HG03432 (cell line): ENCODE measurements at regions not wholly inside any gene's neighbourhood (a gene's known extent, or its start where the extent isn't known, plus 50 kb on each side); places are given as distances from the start of the nearest gene placed in this dataset.
"Not testable (repeated sequence)": the region's sequence is repeated elsewhere in the genome, so short reads cannot be mapped to it uniquely, and the experiment has no call there.

Experiments used
- ATAC-seq: cut with Tn5 transposase; IDR thresholded peaks from one replicate; pipeline ENCODE4 v1.9.1; 2021; ENCODE audit warnings: mild to moderate bottlenecking, moderate library complexity; ENCODE audit not compliant: unreplicated experiment

DNA sequence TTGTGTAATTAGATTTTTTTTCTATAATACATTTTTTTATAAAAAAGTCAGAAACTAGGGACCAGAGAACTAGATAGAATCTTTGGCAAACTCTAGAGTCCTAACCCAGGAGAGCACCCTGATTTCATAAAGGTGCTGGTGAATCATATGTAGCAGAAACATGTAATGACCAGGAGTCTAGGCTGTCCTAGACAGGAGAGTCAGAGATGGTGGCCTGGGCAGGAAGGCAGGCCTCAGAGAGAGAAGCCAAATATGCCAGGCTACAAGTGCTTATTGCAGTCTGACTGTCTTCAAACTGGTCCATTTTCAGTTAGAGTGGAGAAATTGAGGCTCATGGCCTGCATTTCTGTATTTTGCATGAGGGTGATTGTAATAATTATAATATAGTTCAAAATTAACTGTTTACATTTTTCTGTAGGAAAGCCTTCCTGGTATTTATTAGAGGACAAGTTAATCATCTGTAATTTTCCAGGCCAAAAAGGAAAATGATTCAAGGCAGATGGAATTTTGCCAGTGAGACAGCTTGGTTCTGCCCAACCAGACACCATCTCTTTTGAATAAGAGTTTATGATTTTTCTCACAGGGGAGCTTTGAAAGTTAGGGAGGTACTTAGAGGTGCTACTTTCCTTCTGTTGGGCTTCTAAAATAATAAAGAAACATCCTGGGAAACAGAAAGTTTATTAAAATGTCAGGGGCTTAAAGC lies 129.8 kb downstream of the S1PR1 start:
- ATAC-seq = no peak

DNA sequence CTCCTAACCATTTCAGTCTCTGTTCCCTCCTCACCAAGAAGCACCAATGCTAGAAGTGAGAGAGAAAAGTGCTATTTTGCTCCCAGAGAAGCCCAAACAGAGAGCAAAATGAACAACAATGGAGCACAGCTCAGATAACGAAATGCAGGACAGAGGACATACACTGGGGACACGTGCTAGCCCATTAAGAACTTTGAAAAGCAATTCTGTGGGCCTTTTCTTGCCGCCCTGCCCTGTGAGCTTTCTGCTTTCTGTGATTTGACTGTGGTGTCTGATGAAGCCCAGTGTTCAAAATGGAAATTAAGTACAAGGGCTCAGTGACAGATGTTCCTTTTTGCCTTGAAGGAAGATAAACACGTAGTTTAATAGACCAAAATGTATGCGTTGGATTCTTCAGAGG lies 130.8 kb downstream of the S1PR1 start:
- ATAC-seq = no peak

- no peak for ATAC-seq
Observed at GRCh38 chr1:101370488-101370887, 133.7 kb downstream of the S1PR1 start.

GRCh38 chr1:101371259-101371658 lies 134.4 kb downstream of the S1PR1 start:
- peak; percentile 98 for ATAC-seq

GRCh38 chr1:101373570-101373969 lies 136.8 kb downstream of the S1PR1 start:
- ATAC-seq = no peak

- not testable (repeated sequence) for ATAC-seq
Observed at GRCh38 chr1:101375448-101375847, 138.6 kb downstream of the S1PR1 start.

DNA sequence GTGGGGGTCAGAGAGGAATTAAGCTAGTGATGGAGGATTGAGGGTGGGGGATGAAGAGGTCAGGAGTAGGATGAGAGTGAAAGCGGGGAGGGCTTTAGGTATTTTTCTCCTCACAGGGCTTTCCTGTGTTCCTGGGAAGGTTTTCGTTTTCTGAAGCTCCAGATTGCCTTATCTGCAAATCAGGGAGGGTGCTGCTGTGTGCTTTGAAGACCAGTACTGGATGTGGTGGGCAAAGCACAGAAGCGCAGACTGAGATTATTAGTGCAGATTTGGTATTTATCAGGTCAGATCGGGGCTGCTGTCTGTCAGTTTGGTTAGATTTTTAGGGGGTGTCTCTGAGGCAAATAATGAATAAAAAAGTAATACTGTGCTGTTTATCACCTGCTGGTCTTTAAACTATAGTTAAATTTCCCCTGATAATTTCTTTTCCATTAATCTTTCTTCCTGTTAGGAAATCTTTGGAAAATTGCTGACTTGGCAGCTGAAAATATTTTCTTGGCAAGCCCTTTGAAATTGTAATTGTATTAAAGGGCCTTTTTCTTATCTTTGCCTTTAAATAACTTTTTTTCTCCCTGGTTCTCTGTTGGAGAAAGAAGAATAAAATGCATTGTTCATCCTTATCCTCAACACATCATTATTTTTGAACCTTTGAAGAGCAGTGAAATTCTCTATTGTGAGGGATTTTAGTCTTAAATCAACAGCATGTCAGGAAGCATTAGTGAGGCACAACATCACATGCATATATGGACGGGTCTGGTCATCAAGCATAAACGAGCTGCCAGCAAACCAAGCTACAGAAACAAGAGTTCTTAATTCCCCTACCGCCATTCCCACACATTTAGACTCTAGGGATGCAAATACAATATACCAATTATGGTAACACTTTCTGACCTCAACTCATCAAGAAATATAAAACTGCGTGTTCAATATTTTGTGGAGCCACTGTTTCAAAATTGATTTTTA lies 139.6 kb downstream of the S1PR1 start:
- ATAC-seq = no peak

DNA sequence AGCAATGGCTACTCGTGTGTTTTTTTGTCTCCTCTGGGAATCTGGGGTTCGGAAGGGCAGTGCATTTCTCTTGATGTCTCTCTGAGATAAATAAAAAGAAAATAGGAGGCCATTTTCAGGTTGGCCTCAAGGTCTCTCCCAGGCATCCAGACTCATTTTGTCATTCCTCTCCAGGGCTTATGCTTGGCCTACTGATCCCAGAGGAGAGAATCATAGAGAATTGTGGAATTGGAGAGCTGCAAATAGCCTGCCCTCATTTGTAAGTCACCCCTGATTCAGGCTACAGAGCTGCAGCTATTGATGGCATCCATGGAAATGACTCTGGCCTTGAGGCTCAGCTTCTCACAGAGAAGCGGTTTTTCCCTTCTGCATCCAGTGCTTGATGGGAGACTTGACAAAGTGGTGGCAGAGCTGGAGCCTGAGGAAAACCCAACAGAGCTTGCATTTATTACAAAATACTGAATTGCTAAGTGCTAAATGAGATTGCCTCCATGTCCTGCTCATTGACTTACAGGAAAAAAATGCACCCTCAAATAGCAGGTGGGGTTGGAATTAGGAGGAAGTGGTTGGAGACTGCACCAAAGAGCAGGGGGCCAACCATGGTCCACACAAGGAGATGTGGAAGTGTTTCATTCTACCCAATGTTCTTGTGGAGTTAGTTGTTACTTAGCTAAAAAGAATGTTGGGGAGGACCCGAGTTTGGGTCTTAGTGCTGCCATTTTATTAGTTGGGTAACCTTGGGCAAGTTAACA lies 140.4 kb downstream of the S1PR1 start:
- no peak for ATAC-seq

- ATAC-seq = no peak
Observed at GRCh38 chr1:101379037-101379436, 142.2 kb downstream of the S1PR1 start.

- peak; percentile 98 for ATAC-seq
Observed at GRCh38 chr1:101379950-101380349, 143.1 kb downstream of the S1PR1 start.

DNA sequence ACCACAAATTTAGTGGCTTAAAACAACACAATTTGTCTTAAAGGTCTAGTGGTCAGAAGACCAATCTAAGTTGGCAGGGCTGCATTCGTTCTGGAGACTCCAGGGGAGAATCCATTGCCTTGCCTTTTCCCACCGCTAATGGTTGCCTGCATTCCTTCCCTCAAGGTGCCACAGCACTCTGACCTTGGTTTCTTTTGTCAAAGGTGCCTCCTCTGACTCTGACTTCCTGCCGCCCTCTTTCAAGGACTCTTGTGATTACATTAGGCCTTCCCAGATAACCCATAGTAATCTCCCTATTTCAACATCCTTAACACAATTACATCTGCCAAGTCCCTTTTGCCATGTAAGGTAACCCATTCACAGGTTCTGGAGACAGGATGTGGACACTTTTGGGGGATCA lies 145.3 kb downstream of the S1PR1 start:
- no peak for ATAC-seq

- ATAC-seq = peak; percentile 90
Observed at GRCh38 chr1:101388904-101389546, 152.2 kb downstream of the S1PR1 start.

DNA sequence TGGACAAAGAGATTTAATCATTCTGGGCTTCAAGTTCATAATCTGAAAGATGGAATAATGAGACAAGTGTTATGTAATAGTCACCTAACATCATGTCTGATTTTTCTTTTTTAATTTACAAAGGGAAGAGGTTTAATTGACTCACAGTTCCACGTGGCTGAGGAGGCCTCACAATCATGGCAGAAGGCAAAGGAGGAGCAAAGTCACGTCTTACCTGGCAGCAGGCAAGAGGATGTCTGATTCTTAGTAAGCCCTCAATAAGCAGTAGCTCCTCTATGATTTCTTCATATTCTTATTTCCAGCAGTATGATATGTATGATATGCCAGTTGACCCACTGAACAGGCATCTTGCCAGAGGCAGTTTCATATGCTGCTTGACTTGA lies 152.7 kb downstream of the S1PR1 start:
- peak; percentile 3 for ATAC-seq

DNA sequence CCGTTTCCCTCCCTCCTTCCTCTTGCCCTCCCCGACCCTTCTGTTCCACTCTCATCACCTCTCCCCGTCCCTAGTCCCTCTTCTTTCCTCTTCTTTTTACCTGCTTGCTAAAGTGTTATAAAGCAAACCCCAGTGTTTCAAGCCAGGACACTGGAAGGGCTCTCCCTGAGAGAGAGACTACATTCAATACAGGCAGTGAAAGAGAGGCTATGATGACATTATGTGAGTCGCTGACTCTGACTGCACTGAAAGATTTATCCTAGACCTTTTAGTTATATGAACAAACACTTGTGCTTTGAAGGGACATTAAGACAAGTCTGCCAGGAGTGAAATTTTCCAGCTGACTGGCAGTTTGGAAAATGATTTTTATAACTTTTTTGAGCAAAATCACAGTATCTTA lies 155.7 kb downstream of the S1PR1 start:
- ATAC-seq = no peak

- ATAC-seq = no peak
Observed at GRCh38 chr1:101394041-101394440, 157.2 kb downstream of the S1PR1 start.

- ATAC-seq = no peak
Observed at GRCh38 chr1:101399222-101399621, 162.4 kb downstream of the S1PR1 start.

DNA sequence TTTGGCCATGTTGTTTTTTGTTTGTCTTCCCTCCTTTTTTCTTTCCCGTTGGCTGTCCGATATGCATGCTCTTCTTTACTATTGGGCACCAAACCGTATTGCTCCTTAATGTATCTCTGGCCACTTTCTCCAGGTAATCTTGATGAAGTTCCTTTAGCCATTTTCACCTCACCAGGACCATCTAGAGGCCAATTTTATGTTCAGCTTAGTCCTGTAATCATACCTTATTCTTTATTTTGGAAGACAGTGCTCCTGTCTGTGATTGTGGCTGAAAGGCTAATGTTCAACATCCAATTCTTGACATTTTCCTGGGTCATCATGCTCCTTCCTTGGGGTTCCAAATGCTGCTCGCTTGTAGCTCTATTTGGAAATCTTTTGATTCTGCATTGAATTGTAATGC lies 169.5 kb downstream of the S1PR1 start:
- ATAC-seq = no peak

GRCh38 chr1:101406681-101407080 lies 169.9 kb downstream of the S1PR1 start:
- no peak for ATAC-seq

DNA sequence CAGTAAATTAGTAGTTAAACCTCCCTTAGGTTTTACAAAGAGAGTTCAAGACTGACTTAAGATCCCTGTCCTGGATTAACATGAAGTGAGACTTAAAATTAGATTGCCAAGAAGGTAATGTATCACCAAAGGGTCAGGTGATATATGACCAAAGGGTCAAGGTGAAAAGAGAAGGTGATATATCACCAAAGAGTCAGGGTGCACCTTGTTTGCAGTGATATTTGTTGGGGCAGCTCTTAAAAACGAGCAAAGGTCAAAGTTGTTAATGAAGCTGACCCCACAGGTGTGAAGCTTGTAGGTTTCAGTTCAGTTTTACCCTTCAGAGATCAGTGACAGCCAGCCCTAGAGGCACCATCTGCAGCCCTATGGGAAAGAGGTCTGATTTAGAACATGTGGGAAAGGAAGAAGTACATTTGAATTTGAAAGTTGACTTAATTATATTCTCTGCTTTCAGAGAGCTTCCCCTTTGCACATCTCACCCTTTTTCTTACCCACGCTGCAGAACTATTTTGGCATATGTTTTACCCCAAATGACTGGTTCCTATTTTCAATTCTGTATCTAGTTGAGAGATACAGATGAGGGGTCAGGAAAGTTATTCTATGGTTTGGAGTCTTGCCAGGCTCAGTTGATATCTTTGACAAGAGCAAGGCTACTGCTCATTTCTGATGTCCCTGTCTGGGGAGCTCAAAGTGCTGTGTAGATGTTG lies 170.8 kb downstream of the S1PR1 start:
- peak; percentile 76 for ATAC-seq
